ENCODE measurements at regions not wholly inside any gene's neighbourhood (a gene's known extent, or its start where the extent isn't known, plus 50 kb on each side); places are given as distances from the start of the nearest gene placed in this dataset.
"Not testable (repeated sequence)": the region's sequence is repeated elsewhere in the genome, so short reads cannot be mapped to it uniquely, and the experiment has no call there.

DNA sequence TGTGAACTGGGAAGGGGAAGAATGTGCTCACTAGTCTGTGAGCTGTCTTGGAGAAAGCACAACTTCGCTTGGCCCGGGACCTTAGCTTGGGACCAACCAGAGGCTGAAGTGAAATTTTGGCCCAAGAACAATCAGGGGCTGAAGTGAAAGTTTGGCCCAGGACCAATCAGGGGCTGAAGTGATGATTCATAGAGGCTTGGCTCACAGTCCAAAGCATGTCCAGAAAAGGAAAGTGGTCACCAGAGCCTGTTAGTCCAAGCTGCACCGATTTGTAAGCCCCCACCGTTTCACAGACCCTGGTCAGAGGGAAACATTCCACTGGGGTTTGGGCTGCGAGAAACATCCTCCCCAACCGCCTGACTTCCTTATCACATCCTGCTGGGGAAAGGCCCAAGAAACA lies 763.3 kb downstream of the SPATA31A7 start:
- not testable (repeated sequence) for H3K27me3 Mint-ChIP-seq (ENCODE audit: unreplicated experiment); DNase-seq (ENCODE audit: extremely low spot score, unreplicated experiment); H3K27ac Mint-ChIP-seq (ENCODE audit: unreplicated experiment); H3K4me1 Mint-ChIP-seq (ENCODE audit: unreplicated experiment); H3K36me3 Mint-ChIP-seq (ENCODE audit: unreplicated experiment); H3K9me3 Mint-ChIP-seq (ENCODE audit: unreplicated experiment); H3K4me3 Mint-ChIP-seq (ENCODE audit: unreplicated experiment)

GRCh38 chr9:61971635-61972034 lies 781.8 kb downstream of the SPATA31A7 start:
- not testable (repeated sequence) for H3K4me1 Mint-ChIP-seq (ENCODE audit: unreplicated experiment); DNase-seq (ENCODE audit: extremely low spot score, unreplicated experiment); H3K27me3 Mint-ChIP-seq (ENCODE audit: unreplicated experiment); H3K4me3 Mint-ChIP-seq (ENCODE audit: unreplicated experiment); H3K9me3 Mint-ChIP-seq (ENCODE audit: unreplicated experiment); H3K36me3 Mint-ChIP-seq (ENCODE audit: unreplicated experiment); H3K27ac Mint-ChIP-seq (ENCODE audit: unreplicated experiment)

- H3K27ac Mint-ChIP-seq (ENCODE audit: unreplicated experiment); DNase-seq (ENCODE audit: extremely low spot score, unreplicated experiment); H3K4me1 Mint-ChIP-seq (ENCODE audit: unreplicated experiment); H3K36me3 Mint-ChIP-seq (ENCODE audit: unreplicated experiment); H3K9me3 Mint-ChIP-seq (ENCODE audit: unreplicated experiment); H3K27me3 Mint-ChIP-seq (ENCODE audit: unreplicated experiment); H3K4me3 Mint-ChIP-seq (ENCODE audit: unreplicated experiment): not testable (repeated sequence)
These were observed 784.7 kb downstream of the SPATA31A7 start for GRCh38 chr9:61974501-61974900.

DNA sequence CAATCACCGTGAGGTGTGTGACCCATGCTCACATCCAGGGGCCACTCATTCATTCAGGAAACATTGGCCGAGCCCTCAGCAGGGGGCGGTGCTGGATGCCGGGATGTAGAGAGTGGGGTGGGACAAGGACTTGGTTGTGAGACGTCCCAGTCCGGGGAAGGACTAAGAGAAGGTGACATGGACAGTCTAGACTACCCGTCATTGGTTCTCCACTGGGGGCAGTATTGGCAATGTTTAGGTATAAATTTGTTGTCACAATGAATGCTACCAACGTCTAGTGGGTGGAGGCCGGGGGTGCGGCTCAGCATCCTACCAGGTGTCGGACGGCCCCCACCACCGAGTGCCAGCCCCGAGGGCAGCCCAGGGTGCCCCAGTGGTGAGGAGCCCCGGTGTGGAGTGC lies 786.5 kb downstream of the SPATA31A7 start:
- not testable (repeated sequence) for H3K9me3 Mint-ChIP-seq (ENCODE audit: unreplicated experiment); H3K36me3 Mint-ChIP-seq (ENCODE audit: unreplicated experiment); DNase-seq (ENCODE audit: extremely low spot score, unreplicated experiment); H3K4me1 Mint-ChIP-seq (ENCODE audit: unreplicated experiment); H3K4me3 Mint-ChIP-seq (ENCODE audit: unreplicated experiment); H3K27ac Mint-ChIP-seq (ENCODE audit: unreplicated experiment); H3K27me3 Mint-ChIP-seq (ENCODE audit: unreplicated experiment)

DNA sequence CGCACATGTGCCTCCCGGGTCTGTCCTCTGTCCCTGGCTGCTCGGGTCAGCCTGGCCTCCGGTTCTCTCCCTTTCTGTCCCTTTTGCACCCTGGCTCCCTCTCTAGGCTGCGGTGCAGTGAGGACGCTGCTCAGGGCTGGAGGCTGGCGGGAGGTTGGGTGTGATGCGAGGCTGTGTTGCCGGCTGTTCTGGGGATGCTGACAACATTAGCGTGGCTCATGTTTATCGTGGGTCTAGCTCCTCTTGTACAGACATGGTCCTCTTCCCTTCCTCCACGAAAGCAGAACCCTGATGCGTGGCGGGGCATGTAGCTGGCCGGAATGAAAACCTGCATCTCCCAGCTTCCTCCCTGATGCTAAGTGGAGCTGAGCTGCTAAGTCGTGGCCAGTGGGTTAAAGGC lies 792.9 kb downstream of the SPATA31A7 start:
- not testable (repeated sequence) for H3K4me3 Mint-ChIP-seq (ENCODE audit: unreplicated experiment); H3K27me3 Mint-ChIP-seq (ENCODE audit: unreplicated experiment); H3K27ac Mint-ChIP-seq (ENCODE audit: unreplicated experiment); H3K4me1 Mint-ChIP-seq (ENCODE audit: unreplicated experiment); DNase-seq (ENCODE audit: extremely low spot score, unreplicated experiment); H3K9me3 Mint-ChIP-seq (ENCODE audit: unreplicated experiment); H3K36me3 Mint-ChIP-seq (ENCODE audit: unreplicated experiment)

- not testable (repeated sequence) for H3K9me3 Mint-ChIP-seq (ENCODE audit: unreplicated experiment); H3K4me3 Mint-ChIP-seq (ENCODE audit: unreplicated experiment); H3K27me3 Mint-ChIP-seq (ENCODE audit: unreplicated experiment); H3K27ac Mint-ChIP-seq (ENCODE audit: unreplicated experiment); H3K36me3 Mint-ChIP-seq (ENCODE audit: unreplicated experiment); DNase-seq (ENCODE audit: extremely low spot score, unreplicated experiment); H3K4me1 Mint-ChIP-seq (ENCODE audit: unreplicated experiment)
These were observed 793.6 kb downstream of the SPATA31A7 start for GRCh38 chr9:61983441-61983840.

- H3K4me1 Mint-ChIP-seq (ENCODE audit: unreplicated experiment) = not testable (repeated sequence)
These were observed 794.1 kb downstream of the SPATA31A7 start for GRCh38 chr9:61983954-61984353.

DNA sequence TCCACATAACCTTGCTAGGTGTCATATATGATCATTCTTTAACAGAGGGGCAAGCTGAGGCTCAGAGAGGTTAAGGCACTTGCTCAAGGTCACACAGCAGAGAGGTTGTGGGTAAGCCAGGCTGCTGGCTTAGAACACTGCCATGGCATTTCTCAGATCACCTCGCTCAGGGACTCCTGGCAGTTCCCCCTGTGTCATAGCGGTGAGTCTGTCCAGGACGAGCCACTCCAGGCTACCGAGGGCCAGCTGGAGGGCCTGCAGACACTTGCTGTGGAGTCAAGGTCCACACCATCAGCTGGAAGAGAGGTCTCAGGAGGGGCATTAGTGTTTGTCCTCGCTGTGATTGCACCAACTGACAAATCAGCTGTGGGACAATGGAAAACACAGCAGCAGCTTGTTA lies 794.7 kb downstream of the SPATA31A7 start:
- H3K27me3 Mint-ChIP-seq (ENCODE audit: unreplicated experiment); H3K27ac Mint-ChIP-seq (ENCODE audit: unreplicated experiment); H3K4me1 Mint-ChIP-seq (ENCODE audit: unreplicated experiment); H3K36me3 Mint-ChIP-seq (ENCODE audit: unreplicated experiment); H3K9me3 Mint-ChIP-seq (ENCODE audit: unreplicated experiment); DNase-seq (ENCODE audit: extremely low spot score, unreplicated experiment); H3K4me3 Mint-ChIP-seq (ENCODE audit: unreplicated experiment): not testable (repeated sequence)

More at GRCh38 chr9:61983954-61984353, 794.1 kb downstream of the SPATA31A7 start:
- H3K36me3 Mint-ChIP-seq (ENCODE audit: unreplicated experiment); H3K27me3 Mint-ChIP-seq (ENCODE audit: unreplicated experiment); DNase-seq (ENCODE audit: extremely low spot score, unreplicated experiment); H3K27ac Mint-ChIP-seq (ENCODE audit: unreplicated experiment); H3K4me3 Mint-ChIP-seq (ENCODE audit: unreplicated experiment); H3K9me3 Mint-ChIP-seq (ENCODE audit: unreplicated experiment): not testable (repeated sequence)

DNA sequence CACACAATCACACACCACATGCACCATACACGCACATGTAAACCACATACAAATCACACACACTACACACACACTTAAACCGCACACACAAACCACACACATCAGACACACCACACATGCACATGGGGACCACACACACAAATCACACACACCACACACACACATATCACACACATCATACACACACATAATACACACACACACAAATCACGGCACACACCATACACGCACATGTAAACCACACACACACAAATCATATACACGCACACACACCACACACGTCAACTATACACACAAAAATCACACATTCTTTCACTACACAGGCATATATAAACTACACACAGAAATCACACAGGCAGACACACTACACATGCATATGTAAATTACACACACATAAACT lies 802.3 kb downstream of the SPATA31A7 start:
- not testable (repeated sequence) for H3K4me1 Mint-ChIP-seq (ENCODE audit: unreplicated experiment); H3K27ac Mint-ChIP-seq (ENCODE audit: unreplicated experiment)

DNA sequence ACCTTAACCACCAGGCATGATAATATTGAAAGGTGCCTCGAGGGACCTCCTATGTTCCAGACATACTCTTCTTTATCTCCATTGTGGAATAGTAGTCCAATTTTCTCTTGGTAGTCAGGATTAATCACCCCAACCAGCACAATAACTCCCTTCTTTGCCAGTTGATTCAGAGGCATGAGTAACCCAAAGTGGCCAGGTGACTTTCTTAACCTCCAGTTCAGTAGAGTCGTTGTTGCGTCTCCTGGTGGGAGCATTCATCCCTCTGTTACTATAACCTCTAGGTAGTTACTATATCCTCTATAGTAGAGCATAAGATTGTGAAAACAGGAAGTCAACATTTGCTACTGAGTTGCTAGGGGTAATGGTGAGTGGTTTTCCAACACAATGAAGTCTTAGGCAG lies 842.6 kb downstream of the SPATA31A7 start:
- DNase-seq (ENCODE audit: extremely low spot score, unreplicated experiment); H3K27ac Mint-ChIP-seq (ENCODE audit: unreplicated experiment); H3K4me1 Mint-ChIP-seq (ENCODE audit: unreplicated experiment); H3K36me3 Mint-ChIP-seq (ENCODE audit: unreplicated experiment); H3K4me3 Mint-ChIP-seq (ENCODE audit: unreplicated experiment); H3K27me3 Mint-ChIP-seq (ENCODE audit: unreplicated experiment); H3K9me3 Mint-ChIP-seq (ENCODE audit: unreplicated experiment): not testable (repeated sequence)

More for the DNA sequence above, 802.3 kb downstream of the SPATA31A7 start:
- H3K4me3 Mint-ChIP-seq (ENCODE audit: unreplicated experiment); DNase-seq (ENCODE audit: extremely low spot score, unreplicated experiment); H3K36me3 Mint-ChIP-seq (ENCODE audit: unreplicated experiment); H3K9me3 Mint-ChIP-seq (ENCODE audit: unreplicated experiment); H3K27me3 Mint-ChIP-seq (ENCODE audit: unreplicated experiment): not testable (repeated sequence)

DNA sequence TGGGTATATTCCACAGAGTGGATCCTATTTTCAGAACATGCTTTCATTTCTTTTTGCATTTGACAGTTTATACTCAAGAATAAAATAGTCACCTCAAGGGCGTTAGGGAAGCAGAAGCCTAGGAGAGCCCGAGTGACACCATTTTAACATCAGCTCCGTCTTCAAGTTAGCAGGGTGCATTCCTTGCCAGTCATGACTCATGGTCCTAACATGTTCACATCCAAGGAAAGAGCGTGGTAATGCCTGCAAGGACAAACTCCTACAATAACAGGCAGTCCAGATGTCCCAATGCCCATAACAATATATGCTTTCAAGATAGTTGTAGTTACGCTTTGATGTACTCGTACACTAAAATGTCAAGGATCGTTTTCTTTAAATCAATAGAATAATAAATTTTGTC lies 848.4 kb downstream of the SPATA31A7 start:
- H3K9me3 Mint-ChIP-seq (ENCODE audit: unreplicated experiment); H3K36me3 Mint-ChIP-seq (ENCODE audit: unreplicated experiment); DNase-seq (ENCODE audit: extremely low spot score, unreplicated experiment): not testable (repeated sequence)

DNA sequence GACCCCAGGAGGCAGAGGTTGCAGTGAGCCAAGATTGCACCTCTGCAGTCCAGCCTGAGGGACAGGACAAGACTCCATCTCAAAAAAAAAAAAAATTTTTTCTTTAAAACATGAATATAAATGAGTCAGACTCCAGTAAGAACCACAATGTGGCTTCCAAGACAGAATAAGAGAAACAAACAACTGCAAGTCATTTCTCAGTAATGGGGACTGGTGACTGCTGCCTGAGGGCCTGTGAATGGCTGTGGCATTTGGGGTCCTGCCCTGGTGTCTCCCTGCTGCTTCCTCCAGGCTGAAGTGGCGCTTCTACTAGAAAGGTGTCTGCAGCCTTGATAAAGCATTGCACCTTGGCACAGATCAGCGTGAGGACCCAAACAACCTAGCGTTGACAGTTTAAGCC lies 868.3 kb downstream of the SPATA31A7 start:
- H3K27me3 Mint-ChIP-seq (ENCODE audit: unreplicated experiment); H3K36me3 Mint-ChIP-seq (ENCODE audit: unreplicated experiment); H3K4me3 Mint-ChIP-seq (ENCODE audit: unreplicated experiment); DNase-seq (ENCODE audit: extremely low spot score, unreplicated experiment); H3K9me3 Mint-ChIP-seq (ENCODE audit: unreplicated experiment); H3K4me1 Mint-ChIP-seq (ENCODE audit: unreplicated experiment): not testable (repeated sequence)
- peak overlapping the region; percentile 63 for H3K27ac Mint-ChIP-seq (ENCODE audit: unreplicated experiment)

More for the DNA sequence above, 848.4 kb downstream of the SPATA31A7 start:
- not testable (repeated sequence) for H3K4me1 Mint-ChIP-seq (ENCODE audit: unreplicated experiment); H3K4me3 Mint-ChIP-seq (ENCODE audit: unreplicated experiment); H3K27ac Mint-ChIP-seq (ENCODE audit: unreplicated experiment); H3K27me3 Mint-ChIP-seq (ENCODE audit: unreplicated experiment)

- not testable (repeated sequence) for H3K4me3 Mint-ChIP-seq (ENCODE audit: unreplicated experiment); H3K36me3 Mint-ChIP-seq (ENCODE audit: unreplicated experiment); H3K27me3 Mint-ChIP-seq (ENCODE audit: unreplicated experiment); H3K4me1 Mint-ChIP-seq (ENCODE audit: unreplicated experiment); H3K27ac Mint-ChIP-seq (ENCODE audit: unreplicated experiment); H3K9me3 Mint-ChIP-seq (ENCODE audit: unreplicated experiment); DNase-seq (ENCODE audit: extremely low spot score, unreplicated experiment)
These were observed 881.2 kb downstream of the SPATA31A7 start for GRCh38 chr9:62071043-62071442.
